Heart right ventricle (tissue), 16 donors: ENCODE measurements at regions not wholly inside any gene's neighbourhood (a gene's known extent, or its start where the extent isn't known, plus 50 kb on each side); places are given as distances from the start of the nearest gene placed in this dataset.

Experiments used
- ATAC-seq, 8 donors: fragments of 200-7000 bp; cut with Tn5 transposase; one replicate each; pipeline ENCODE4 v1.9.1; 2020; ENCODE audit warnings: mild to moderate bottlenecking in 8 of 8, moderate library complexity in 8 of 8, moderate number of reproducible peaks in 1 of 8
- DNase-seq, 2 donors: peaks; one replicate each; pipeline ENCODE4 v3.0.0-alpha.2; 2020
- H3K27ac ChIP-seq, 10 donors: fragments of 200-600 bp; sonication (generic) in 2 of 10; one replicate each; pipeline versions ENCODE4 v1.5.0 to v1.8.0; 2020 to 2022; ENCODE audit warnings: mild to moderate bottlenecking in 3 of 10
- H3K27me3 ChIP-seq, 7 donors: fragments of 200-600 bp; one replicate each; pipeline ENCODE4 v1.8.0; 2021 to 2022; ENCODE audit warnings: mild to moderate bottlenecking in 2 of 7
- H3K36me3 ChIP-seq, 9 donors: fragments of 200-600 bp; sonication (generic) in 1 of 9; one replicate each; pipeline versions ENCODE4 v1.5.0 to v1.8.0; 2020 to 2022; ENCODE audit warnings: mild to moderate bottlenecking in 2 of 9
- H3K4me1 ChIP-seq, 9 donors: fragments of 200-600 bp; sonication (generic) in 1 of 9; one replicate each; pipeline versions ENCODE4 v1.5.0 to v1.8.0; 2020 to 2022; ENCODE audit warnings: mild to moderate bottlenecking in 4 of 9
- H3K4me3 ChIP-seq, 10 donors: fragments of 200-600 bp; sonication (generic) in 2 of 10; one replicate each; pipeline versions ENCODE4 v1.5.0 to v1.8.0; 2020 to 2022; ENCODE audit warnings: mild to moderate bottlenecking in 7 of 10, moderate library complexity in 2 of 10
- H3K9me3 ChIP-seq, 11 donors: fragments of 200-600 bp in 10 of 11; sonication (generic) in 2 of 11; one replicate each; pipeline versions ENCODE4 v1.5.0 to v1.8.0; 2013 to 2022; ENCODE audit warnings: mild to moderate bottlenecking in 2 of 11, control low read depth in 1 of 11, moderate library complexity in 1 of 11
- WGBS, 2 donors: extraction: QIAGEN DNeasy Blood & Tissue Kit; methylation state at CpG; one replicate each; pipeline ENCODE4 v1.1.7; 2013; ENCODE audit warnings: inconsistent platforms in 1 of 2; 5-methylcytosine and 5-hydroxymethylcytosine counted together
- intact Hi-C, 10 donors: fragments of 100-400 bp; cut with DNase I; formaldehyde crosslinking; loops; one replicate each; pipeline versions ENCODE4 v1.11.1 to v1.14.2; 2022
- TF ChIP-seq, protein P1 (sequence below), 9 donors: fragments of 200-600 bp; sonication (generic) in 2 of 9; IDR thresholded peaks; one replicate each; pipeline versions ENCODE4 v1.5.0 to v1.8.0; 2021 to 2022; ENCODE audit warnings: antibody characterized with exemption in 9 of 9, mild to moderate bottlenecking in 5 of 9, moderate library complexity in 1 of 9
- donor health status: Arrhythmogenic right ventricular cardiomyopathy.
- donor health status: ischemic (EF 13 %, LVEDD 7.1; RV severe dilation, severe dysfunction).
- donor health status: healthy with polysubstance abuse.
- donor health status: DM: no; HTN: yes; CAD: no.
- donor health status: DM: no; HTN: no; CAD: no.
- donor health status: ischemic (EF 25% LVEDD 6.9; RV normal size, moderate dysfunction).
- donor health status: ischemic (EF 25% LVEDD 5.7; RV mildly dilated, moderate dysfunction).
- donor health status: healthy.
- donor health status: DM: yes; HTN: yes; CAD: no.
- donor health status: Ischemic cardiomyopathy.
- donor health status: ischemic (EF 35%, LVEDD 5.7; RV mildly dilated, moderate dysfunction).
- donor health status: nonischemic (EF 11% LVEDD 7.7; RV severe dilation, severe dysfunction).
- donor health status: DM: yes; HTN: yes; CAD: no.
- donor health status: PGD.
- donor health status: ischemic (EF 29% LVEDD 5.4; RV normal size, mild dysfunction).
- donor health status: nonischemic (EF 23%, LVEDD 6.1; RV moderate dilation, normal function).

DNA sequence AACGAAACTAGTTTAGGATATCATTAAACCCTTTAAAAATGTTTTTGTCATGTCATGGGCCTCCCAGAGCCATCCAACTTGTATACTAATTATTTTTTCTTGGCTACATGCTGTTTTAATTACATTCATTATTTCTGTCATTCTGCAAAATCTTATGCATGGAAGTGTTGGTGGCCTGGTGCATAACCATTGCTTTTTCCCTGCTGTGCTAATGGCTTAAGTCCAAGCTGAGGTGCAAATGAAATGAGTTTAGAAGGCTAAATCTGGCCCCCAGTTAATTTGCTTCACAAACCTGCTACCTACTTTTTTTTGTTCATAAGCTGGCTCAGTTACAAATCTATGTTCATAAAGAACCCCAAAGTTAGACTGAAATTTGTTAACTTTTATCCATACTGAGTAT lies 1249.9 kb downstream of the EPHA7 start:
- H3K27me3 ChIP-seq: no peaks in the 10 kb centered on the region
- intact Hi-C loops: no loop called here
- H3K4me3 ChIP-seq: no peak overlapping the region
- no peak for DNase-seq
- no peak for ATAC-seq
- no peaks in the 10 kb centered on the region for H3K36me3 ChIP-seq
- H3K9me3 ChIP-seq: peaks cover 0 to 9% (median 0%) of the 10 kb centered on the region in 11 donors
- no peak overlapping the region for H3K27ac ChIP-seq
- TF ChIP-seq, protein P1, sequence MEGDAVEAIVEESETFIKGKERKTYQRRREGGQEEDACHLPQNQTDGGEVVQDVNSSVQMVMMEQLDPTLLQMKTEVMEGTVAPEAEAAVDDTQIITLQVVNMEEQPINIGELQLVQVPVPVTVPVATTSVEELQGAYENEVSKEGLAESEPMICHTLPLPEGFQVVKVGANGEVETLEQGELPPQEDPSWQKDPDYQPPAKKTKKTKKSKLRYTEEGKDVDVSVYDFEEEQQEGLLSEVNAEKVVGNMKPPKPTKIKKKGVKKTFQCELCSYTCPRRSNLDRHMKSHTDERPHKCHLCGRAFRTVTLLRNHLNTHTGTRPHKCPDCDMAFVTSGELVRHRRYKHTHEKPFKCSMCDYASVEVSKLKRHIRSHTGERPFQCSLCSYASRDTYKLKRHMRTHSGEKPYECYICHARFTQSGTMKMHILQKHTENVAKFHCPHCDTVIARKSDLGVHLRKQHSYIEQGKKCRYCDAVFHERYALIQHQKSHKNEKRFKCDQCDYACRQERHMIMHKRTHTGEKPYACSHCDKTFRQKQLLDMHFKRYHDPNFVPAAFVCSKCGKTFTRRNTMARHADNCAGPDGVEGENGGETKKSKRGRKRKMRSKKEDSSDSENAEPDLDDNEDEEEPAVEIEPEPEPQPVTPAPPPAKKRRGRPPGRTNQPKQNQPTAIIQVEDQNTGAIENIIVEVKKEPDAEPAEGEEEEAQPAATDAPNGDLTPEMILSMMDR (IDR thresholded peaks at IDR 0.05): no peak
- H3K4me1 ChIP-seq: no peaks in the 10 kb centered on the region
- 88 to 96% methylated on average over 1 of the region's 1 CpG for WGBS, 2 donors

DNA sequence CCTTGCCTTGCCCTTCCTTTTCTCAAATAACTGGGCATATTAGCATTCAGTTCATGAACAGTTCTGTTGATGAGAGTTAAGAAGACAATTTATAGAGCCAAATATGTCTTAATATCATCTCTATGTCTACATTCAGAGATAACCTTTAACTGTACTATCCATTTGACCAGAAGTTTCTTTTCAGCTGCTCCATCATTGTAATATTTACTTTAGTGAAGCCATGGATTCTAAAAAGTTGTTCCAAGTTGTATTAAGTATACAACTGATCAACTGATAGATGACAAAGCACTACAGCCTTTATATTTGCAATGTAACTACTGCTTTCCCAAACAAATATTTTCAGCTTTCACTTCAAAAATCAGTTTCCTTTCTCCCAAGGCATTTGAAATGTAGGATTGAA lies 1252.7 kb downstream of the EPHA7 start:
- DNase-seq (no peak), ATAC-seq (no peak)
- no peaks in the 10 kb centered on the region for H3K4me1 ChIP-seq
- H3K27ac ChIP-seq: no peak overlapping the region
- intact Hi-C loops: no loop called here
- H3K4me3 ChIP-seq: no peak overlapping the region
- H3K27me3 ChIP-seq: no peaks in the 10 kb centered on the region
- TF ChIP-seq, protein P1 (IDR thresholded peaks at IDR 0.05): no peak
- no peaks in the 10 kb centered on the region for H3K36me3 ChIP-seq
- H3K9me3 ChIP-seq: peaks cover 0 to 10% (median 0%) of the 10 kb centered on the region in 11 donors

DNA sequence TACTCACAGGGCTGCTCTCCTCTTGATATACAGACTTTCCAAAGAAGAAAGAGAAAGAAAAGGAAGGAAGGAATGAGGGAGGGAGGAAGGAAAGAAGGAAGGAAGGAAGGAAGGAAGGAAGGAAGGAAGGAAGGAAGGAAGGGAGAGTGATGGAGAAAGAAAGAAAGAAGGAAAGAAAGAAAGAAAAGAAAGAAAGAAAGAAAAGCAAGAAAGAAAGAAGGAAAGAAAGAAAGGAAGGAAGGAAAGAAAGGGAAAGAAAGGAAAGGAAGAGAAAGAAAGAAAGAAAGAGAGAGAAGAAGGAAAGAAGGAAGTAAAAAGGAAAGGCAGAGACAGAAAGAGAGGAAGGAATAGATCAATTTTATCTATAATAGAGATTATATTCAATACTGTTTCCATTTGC lies 1257.4 kb downstream of the EPHA7 start:
- no peaks in the 10 kb centered on the region for H3K4me1 ChIP-seq
- no peak overlapping the region for H3K27ac ChIP-seq
- ATAC-seq: no peak
- no peak for DNase-seq
- H3K9me3 ChIP-seq: peaks cover 0 to 10% (median 0%) of the 10 kb centered on the region in 11 donors
- TF ChIP-seq, protein P1 (IDR thresholded peaks at IDR 0.05): no peak
- no peaks in the 10 kb centered on the region for H3K27me3 ChIP-seq
- no peaks in the 10 kb centered on the region for H3K36me3 ChIP-seq
- no peak overlapping the region for H3K4me3 ChIP-seq
- intact Hi-C loops: no loop called here

DNA sequence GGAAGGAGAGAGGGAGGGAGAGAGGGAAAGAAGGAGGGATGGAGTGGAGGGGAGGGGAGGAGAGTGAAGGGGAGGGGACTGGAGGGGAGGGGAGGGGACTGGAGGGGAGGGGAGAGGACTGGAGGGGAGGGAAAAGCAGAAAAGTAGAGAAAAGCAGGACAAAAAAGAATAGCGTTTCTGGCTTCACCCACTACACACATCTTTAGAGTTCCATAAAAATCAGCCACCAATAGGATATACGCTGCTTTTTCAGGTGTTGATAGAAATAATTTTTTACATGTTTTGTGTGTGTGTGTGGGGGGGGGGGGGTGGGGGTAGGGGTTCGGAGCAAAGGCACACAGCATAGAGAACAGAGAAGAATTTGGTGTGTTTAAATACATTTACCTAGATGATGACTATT lies 1259.1 kb downstream of the EPHA7 start:
- no peak for DNase-seq
- no peak for ATAC-seq
- TF ChIP-seq, protein P1 (IDR thresholded peaks at IDR 0.05): no peak

DNA sequence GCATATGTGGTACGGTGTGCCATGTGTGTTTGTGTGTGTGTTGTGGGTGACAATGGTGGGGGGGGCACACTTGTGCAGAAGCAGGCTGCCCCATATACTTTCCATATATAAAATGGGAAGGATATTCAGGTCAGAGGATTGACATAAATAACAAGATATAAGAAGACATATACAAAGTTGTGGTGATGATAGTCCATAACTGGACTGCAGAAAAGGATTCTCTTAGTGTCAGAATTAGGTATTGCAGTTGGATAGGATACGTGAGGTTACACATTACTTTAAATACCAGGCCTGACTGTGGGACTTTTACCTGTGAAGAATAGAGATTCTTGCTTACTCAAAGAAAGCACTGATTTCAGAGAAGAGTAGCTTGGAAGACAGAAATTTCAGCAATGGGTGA lies 1260.3 kb downstream of the EPHA7 start:
- TF ChIP-seq, protein P1 (IDR thresholded peaks at IDR 0.05): no peak
- Histone ChIP-seq H3K27ac (no peak overlapping the region), H3K9me3 (peaks cover 0 to 3% (median 0%) of the 10 kb centered on the region in 11 donors), H3K27me3 (no peaks in the 10 kb centered on the region), H3K4me1 (no peaks in the 10 kb centered on the region), H3K4me3 (no peak overlapping the region), H3K36me3 (no peaks in the 10 kb centered on the region)
- intact Hi-C loops: no loop called here
- no peak for DNase-seq
- ATAC-seq: no peak
- WGBS, 2 donors: 84 to 86% methylated on average over 2 of the region's 2 CpGs

More for the DNA sequence above, 1259.1 kb downstream of the EPHA7 start:
- Histone ChIP-seq H3K4me3 (no peak overlapping the region), H3K4me1 (no peaks in the 10 kb centered on the region), H3K9me3 (peaks cover 0 to 9% (median 0%) of the 10 kb centered on the region in 11 donors), H3K36me3 (no peaks in the 10 kb centered on the region), H3K27ac (no peak overlapping the region), H3K27me3 (no peaks in the 10 kb centered on the region)
- intact Hi-C loops: no loop called here
- WGBS, 2 donors: 76 to 83% methylated on average over 3 of the region's 3 CpGs
